WTC11 (cell line): ENCODE measurements at regions not wholly inside any gene's neighbourhood (a gene's known extent, or its start where the extent isn't known, plus 50 kb on each side); places are given as distances from the start of the nearest gene placed in this dataset.

Source experiments
- ATAC-seq: fragments of 200-7000 bp; cut with Tn5 transposase; 2 replicates; pipeline ENCODE4 v1.10.0; 2021; ENCODE audit warnings: mild to moderate bottlenecking, moderate library complexity
- CTCF ChIA-PET: fragments of 300-600 bp; sonication (Branson Sonifier 250); formaldehyde crosslinking; loops from one replicate; lab custom pipeline; 2021; ENCODE audit warnings: antibody characterized with exemption; lab: Charles Lee
- POLR2A ChIA-PET: fragments of 350-600 bp; sonication (Branson Sonifier 250); formaldehyde crosslinking; loops from one replicate; lab custom pipeline; 2021; ENCODE audit warnings: antibody characterized with exemption; lab: Charles Lee
- DNase-seq: peaks from one replicate; pipeline ENCODE4 v3.0.0; 2021; ENCODE audit warnings: low spot score
- H3K27ac Mint-ChIP-seq: 2 replicates; pipeline ENCODE4 v1.8.0; 2021; ENCODE audit warnings: mixed read lengths
- H3K27me3 Mint-ChIP-seq: 2 replicates; pipeline ENCODE4 v1.8.0; 2021; ENCODE audit warnings: low read depth, mild to moderate bottlenecking, moderate library complexity, mixed read lengths
- H3K36me3 Mint-ChIP-seq: 2 replicates; pipeline ENCODE4 v1.8.0; 2021; ENCODE audit warnings: mixed read lengths
- H3K4me1 Mint-ChIP-seq: 2 replicates; pipeline ENCODE4 v1.8.0; 2022; ENCODE audit warnings: mixed read lengths
- H3K4me3 Mint-ChIP-seq: 2 replicates; pipeline ENCODE4 v1.8.0; 2021; ENCODE audit warnings: mild to moderate bottlenecking, moderate library complexity, mixed read lengths
- H3K9me3 Mint-ChIP-seq: 2 replicates; pipeline ENCODE4 v1.8.0; 2021; ENCODE audit warnings: mixed read lengths
- AR ChIP-seq: fragments of 250-450 bp; sonication (Bioruptor Pico); IDR thresholded peaks from 2 replicates; pipeline ENCODE4 v1.9.0; 2021; ENCODE audit warnings: mild to moderate bottlenecking
- ATF2 ChIP-seq: sonication (generic); formaldehyde crosslinking; IDR thresholded peaks from 2 replicates; pipeline ENCODE4 v1.8.1; 2022; ENCODE audit warnings: low read depth, missing genetic modification reagents, borderline replicate concordance
- ATF6 ChIP-seq: sonication (generic); formaldehyde crosslinking; IDR thresholded peaks from 2 replicates; pipeline ENCODE4 v1.8.1; 2023; ENCODE audit warnings: mild to moderate bottlenecking, missing genetic modification reagents
- CREB1 ChIP-seq: sonication (generic); formaldehyde crosslinking; IDR thresholded peaks from 2 replicates; pipeline ENCODE4 v1.8.0; 2023; ENCODE audit warnings: mild to moderate bottlenecking, missing genetic modification reagents
- ESRRA ChIP-seq: sonication (generic); formaldehyde crosslinking; IDR thresholded peaks from 2 replicates; pipeline ENCODE4 v1.8.1; 2022; ENCODE audit warnings: mild to moderate bottlenecking, missing genetic modification reagents, borderline replicate concordance
- GABPB1 ChIP-seq: sonication (generic); formaldehyde crosslinking; IDR thresholded peaks from 2 replicates; pipeline ENCODE4 v1.8.1; 2023; ENCODE audit warnings: mild to moderate bottlenecking, missing genetic modification reagents
- IRF2 ChIP-seq: sonication (generic); formaldehyde crosslinking; IDR thresholded peaks from 2 replicates; pipeline ENCODE4 v1.8.0; 2022; ENCODE audit warnings: low read depth, missing genetic modification reagents, borderline replicate concordance
- MXD4 ChIP-seq: fragments of 250-450 bp; sonication (Bioruptor Pico); IDR thresholded peaks from 2 replicates; pipeline ENCODE4 v1.8.0; 2021; ENCODE audit warnings: mild to moderate bottlenecking, moderate library complexity, borderline replicate concordance
- NR2C2 ChIP-seq: sonication (generic); formaldehyde crosslinking; IDR thresholded peaks from 2 replicates; pipeline ENCODE4 v1.8.0; 2022; ENCODE audit warnings: mild to moderate bottlenecking, missing genetic modification reagents
- NR3C1 ChIP-seq: sonication (generic); formaldehyde crosslinking; conservative IDR thresholded peaks from 2 replicates; pipeline ENCODE4 v1.8.1; 2023; ENCODE audit warnings: low read depth, mild to moderate bottlenecking, missing genetic modification reagents
- RELA ChIP-seq: sonication (generic); formaldehyde crosslinking; IDR thresholded peaks from 2 replicates; pipeline ENCODE4 v1.8.1; 2022; ENCODE audit warnings: missing genetic modification reagents, mild to moderate bottlenecking, borderline replicate concordance
- SP1 ChIP-seq: sonication (generic); formaldehyde crosslinking; conservative IDR thresholded peaks from 2 replicates; pipeline ENCODE4 v1.8.1; 2022; ENCODE audit warnings: missing genetic modification reagents
- TEAD4 ChIP-seq: sonication (generic); formaldehyde crosslinking; IDR thresholded peaks from 2 replicates; pipeline ENCODE4 v1.8.0; 2022; ENCODE audit warnings: mild to moderate bottlenecking, missing genetic modification reagents
- ZNF219 ChIP-seq: sonication (generic); formaldehyde crosslinking; IDR thresholded peaks from 2 replicates; pipeline ENCODE4 v1.8.0; 2023; ENCODE audit warnings: missing genetic modification reagents, mild to moderate bottlenecking, borderline replicate concordance
- ZNF263 ChIP-seq: sonication (generic); formaldehyde crosslinking; IDR thresholded peaks from 2 replicates; pipeline ENCODE4 v1.8.1; 2022; ENCODE audit warnings: low read depth, mild to moderate bottlenecking, moderate library complexity, missing genetic modification reagents
- TF ChIP-seq, protein P1 (sequence below): sonication (generic); formaldehyde crosslinking; IDR thresholded peaks from 2 replicates; pipeline ENCODE4 v1.8.0; 2022; ENCODE audit warnings: mild to moderate bottlenecking, missing genetic modification reagents
- TF ChIP-seq, protein P2 (sequence below): sonication (generic); formaldehyde crosslinking; IDR thresholded peaks from 2 replicates; pipeline ENCODE4 v1.8.1; 2023; ENCODE audit warnings: mild to moderate bottlenecking, moderate library complexity, missing genetic modification reagents

DNA sequence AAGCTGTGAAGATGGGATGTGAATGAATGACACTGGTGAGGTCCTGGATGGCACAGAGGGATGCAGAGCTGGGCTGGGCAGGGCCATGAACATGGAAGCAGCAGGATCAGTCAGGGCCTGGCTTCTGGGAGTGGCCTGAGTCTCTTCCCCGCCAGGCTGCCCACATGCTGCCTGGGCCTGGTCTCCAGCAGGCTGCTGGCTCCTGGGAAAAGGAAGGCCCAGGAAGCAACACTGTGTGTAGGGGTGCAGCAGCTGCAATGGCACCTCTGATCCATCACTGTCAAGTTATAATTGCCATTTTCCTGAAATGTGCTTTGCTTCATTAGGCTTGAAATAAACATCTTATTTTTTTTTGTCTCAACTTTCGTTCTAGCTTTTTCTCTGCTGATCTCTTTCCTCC, 260.2 kb upstream of the N4BP1 start:
- ChIA-PET POLR2A (no interaction called here), CTCF (interaction anchor here (0.7 kb wide), 1 partner anchor 478 kb away, joined by 3 read pairs; no protein-coding TSS in a partner anchor)
- DNase-seq (no peak), ATAC-seq (no peak)
- H3K27ac Mint-ChIP-seq, result no peak overlapping the region
- H3K4me1 Mint-ChIP-seq, result peaks cover 4% of the 10 kb centered on the region; the same call in 1 of the 2 replicates
- H3K27me3 Mint-ChIP-seq, result no peaks in the 10 kb centered on the region; the same call in 1 of the 2 replicates
- TF ChIP-seq ESRRA (CRISPR knock-in tag) (no peak), MXD4 (CRISPR knock-in tag) (no peak), ATF6 (no peak)
- TF ChIP-seq, protein P1, sequence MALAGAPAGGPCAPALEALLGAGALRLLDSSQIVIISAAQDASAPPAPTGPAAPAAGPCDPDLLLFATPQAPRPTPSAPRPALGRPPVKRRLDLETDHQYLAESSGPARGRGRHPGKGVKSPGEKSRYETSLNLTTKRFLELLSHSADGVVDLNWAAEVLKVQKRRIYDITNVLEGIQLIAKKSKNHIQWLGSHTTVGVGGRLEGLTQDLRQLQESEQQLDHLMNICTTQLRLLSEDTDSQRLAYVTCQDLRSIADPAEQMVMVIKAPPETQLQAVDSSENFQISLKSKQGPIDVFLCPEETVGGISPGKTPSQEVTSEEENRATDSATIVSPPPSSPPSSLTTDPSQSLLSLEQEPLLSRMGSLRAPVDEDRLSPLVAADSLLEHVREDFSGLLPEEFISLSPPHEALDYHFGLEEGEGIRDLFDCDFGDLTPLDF, result no peak
- H3K36me3 Mint-ChIP-seq, result no peaks in the 10 kb centered on the region
- H3K4me3 Mint-ChIP-seq, result no peak overlapping the region
- peaks cover 4% of the 10 kb centered on the region; the same call in 1 of the 2 replicates for H3K9me3 Mint-ChIP-seq

DNA sequence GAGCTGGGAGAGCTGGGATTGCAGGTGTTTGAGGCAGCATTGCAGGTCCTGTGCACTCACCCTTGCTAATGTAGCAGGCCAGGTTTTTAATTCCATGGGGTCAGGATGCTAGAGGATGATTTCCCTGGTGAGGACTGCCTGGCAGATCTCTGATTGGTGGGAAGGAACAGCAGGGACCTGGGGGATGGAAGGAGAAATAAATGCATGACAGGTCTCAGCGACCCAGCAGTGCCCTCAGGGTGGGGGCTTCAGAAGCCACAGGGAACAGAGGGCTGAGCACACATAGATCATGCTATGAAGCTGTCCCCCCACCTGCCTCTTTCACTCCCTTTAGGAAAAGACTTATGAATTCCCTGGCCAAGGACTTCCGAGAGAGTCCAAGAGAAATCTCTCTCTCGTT, 255.5 kb upstream of the N4BP1 start:
- H3K4me3 Mint-ChIP-seq, result no peak overlapping the region
- no peaks in the 10 kb centered on the region; the same call in 1 of the 2 replicates for H3K27me3 Mint-ChIP-seq
- ATAC-seq (no peak), DNase-seq (no peak)
- H3K36me3 Mint-ChIP-seq, result no peaks in the 10 kb centered on the region
- peaks cover 8% of the 10 kb centered on the region for H3K9me3 Mint-ChIP-seq
- POLR2A ChIA-PET, result no interaction called here
- CTCF ChIA-PET, result interaction anchor here (1.3 kb wide), 1 partner anchor 483 kb away, joined by 3 read pairs; no protein-coding TSS in a partner anchor
- H3K27ac Mint-ChIP-seq, result no peak overlapping the region
- peaks cover 4% of the 10 kb centered on the region for H3K4me1 Mint-ChIP-seq
- TF ChIP-seq IRF2 (CRISPR knock-in tag), result no peak
- TF ChIP-seq NR2C2, result no peak
- TF ChIP-seq NR3C1, result no peak
- no peak for TF ChIP-seq ZNF219 (CRISPR knock-in tag)
- TF ChIP-seq RELA, result no peak
- TF ChIP-seq CREB1, result no peak
- no peak for TF ChIP-seq MXD4 (CRISPR knock-in tag)
- no peak for TF ChIP-seq SP1 (CRISPR knock-in tag)
- TF ChIP-seq, protein P2, sequence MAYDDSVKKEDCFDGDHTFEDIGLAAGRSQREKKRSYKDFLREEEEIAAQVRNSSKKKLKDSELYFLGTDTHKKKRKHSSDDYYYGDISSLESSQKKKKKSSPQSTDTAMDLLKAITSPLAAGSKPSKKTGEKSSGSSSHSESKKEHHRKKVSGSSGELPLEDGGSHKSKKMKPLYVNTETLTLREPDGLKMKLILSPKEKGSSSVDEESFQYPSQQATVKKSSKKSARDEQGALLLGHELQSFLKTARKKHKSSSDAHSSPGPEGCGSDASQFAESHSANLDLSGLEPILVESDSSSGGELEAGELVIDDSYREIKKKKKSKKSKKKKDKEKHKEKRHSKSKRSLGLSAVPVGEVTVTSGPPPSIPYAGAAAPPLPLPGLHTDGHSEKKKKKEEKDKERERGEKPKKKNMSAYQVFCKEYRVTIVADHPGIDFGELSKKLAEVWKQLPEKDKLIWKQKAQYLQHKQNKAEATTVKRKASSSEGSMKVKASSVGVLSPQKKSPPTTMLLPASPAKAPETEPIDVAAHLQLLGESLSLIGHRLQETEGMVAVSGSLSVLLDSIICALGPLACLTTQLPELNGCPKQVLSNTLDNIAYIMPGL (CRISPR knock-in tag), result no peak
- no peak for TF ChIP-seq ATF2 (CRISPR knock-in tag)
- no peak for TF ChIP-seq ZNF263 (CRISPR knock-in tag)

DNA sequence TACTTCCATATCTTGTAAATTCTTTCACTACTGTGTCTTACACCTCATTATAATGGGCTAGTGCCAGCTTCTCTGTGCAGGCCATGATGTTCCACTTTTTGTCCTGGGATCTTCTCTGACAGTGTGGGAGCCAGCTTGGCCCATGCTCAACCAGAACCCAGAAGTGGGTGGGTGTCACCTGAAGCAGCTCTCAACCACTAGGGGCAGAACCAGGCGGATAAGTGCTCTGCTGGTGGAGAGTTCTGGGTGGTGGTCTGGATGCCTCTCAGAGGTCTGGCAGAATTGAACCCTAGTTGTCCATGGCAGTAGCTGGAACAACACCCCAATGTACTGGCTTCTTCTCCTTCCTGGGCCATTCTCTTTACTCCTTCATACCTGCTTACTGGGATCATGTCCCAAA, 254.1 kb upstream of the N4BP1 start:
- CTCF ChIA-PET, result interaction anchor here (0.6 to 1.7 kb wide), 21 partner anchors 9 to 492 kb away, joined by 3 to 8 read pairs (median 5); no protein-coding TSS in a partner anchor
- DNase-seq (peak; percentile 28), ATAC-seq (peak; percentile 82)
- Mint-ChIP-seq H3K36me3 (no peaks in the 10 kb centered on the region), H3K27ac (no peak overlapping the region), H3K9me3 (peaks cover 8% of the 10 kb centered on the region), H3K4me3 (no peak overlapping the region), H3K4me1 (peaks cover 4% of the 10 kb centered on the region), H3K27me3 (no peaks in the 10 kb centered on the region)
- TF ChIP-seq AR (CRISPR knock-in tag) (no peak), GABPB1 (CRISPR knock-in tag) (no peak), TEAD4 (CRISPR knock-in tag) (no peak)
- POLR2A ChIA-PET, result no interaction called here
